Aorta (tissue), 5 donors: ENCODE measurements at regions not wholly inside any gene's neighbourhood (a gene's known extent, or its start where the extent isn't known, plus 50 kb on each side); places are given as distances from the start of the nearest gene placed in this dataset.

ENCODE experiments used
- ATAC-seq: fragments of 200-7000 bp; cut with Tn5 transposase; one replicate; pipeline ENCODE4 v1.9.1; 2022; ENCODE audit warnings: moderate library complexity; ENCODE audit not compliant: low FRiP score
- DNase-seq, 2 donors: peaks; one replicate each; pipeline ENCODE4 v3.0.0-alpha.2; 2020
- H3K27ac ChIP-seq, 2 donors: one replicate each; pipeline ENCODE4 v1.5.1; 2013; ENCODE audit warnings: low read length in 2 of 2, mild to moderate bottlenecking in 2 of 2, moderate library complexity in 2 of 2, control low read depth in 1 of 2, inconsistent platforms in 1 of 2, low read depth in 1 of 2
- H3K27me3 ChIP-seq, 2 donors: one replicate each; pipeline ENCODE4 v1.6.1; 2013; ENCODE audit warnings: control low read depth in 1 of 2, low read length in 1 of 2, mild to moderate bottlenecking in 1 of 2, moderate library complexity in 1 of 2; ENCODE audit not compliant: insufficient read depth in 2 of 2, control insufficient read depth in 1 of 2
- H3K36me3 ChIP-seq, 2 donors: one replicate each; pipeline ENCODE4 v1.6.1; 2013; ENCODE audit warnings: control low read depth in 1 of 2, low read length in 1 of 2, mild to moderate bottlenecking in 1 of 2; ENCODE audit not compliant: insufficient read depth in 2 of 2, control insufficient read depth in 1 of 2
- H3K4me1 ChIP-seq, 2 donors: one replicate each; pipeline ENCODE4 v1.6.1; 2013; ENCODE audit warnings: low read length in 2 of 2, control low read depth in 1 of 2, mild to moderate bottlenecking in 1 of 2, moderate library complexity in 1 of 2; ENCODE audit not compliant: insufficient read depth in 2 of 2, control insufficient read depth in 1 of 2
- H3K4me3 ChIP-seq, 2 donors: one replicate each; pipeline ENCODE4 v1.5.1; 2013; ENCODE audit warnings: low read length in 2 of 2, control low read depth in 1 of 2, mild to moderate bottlenecking in 1 of 2
- H3K9me3 ChIP-seq: one replicate; pipeline ENCODE4 v1.6.1; 2013; ENCODE audit warnings: mild to moderate bottlenecking, low read length; ENCODE audit not compliant: control insufficient read depth
- WGBS, 2 donors: extraction: QIAGEN DNeasy Blood & Tissue Kit; methylation state at CpG; one replicate each; pipeline ENCODE4 v1.1.7; 2013; 5-methylcytosine and 5-hydroxymethylcytosine counted together
- intact Hi-C, 2 donors: fragments of 100-400 bp; cut with DNase I; formaldehyde crosslinking; loops; one replicate each; pipeline versions ENCODE4 v1.14.2 to v1.15.0; 2022
- donor health status: healthy with polysubstance abuse.
- donor health status: Bipolar disorder and iron deficiency.
- donor health status: DM: no; HTN: no; CAD: no.
- donor health status: DM: no; HTN: no; CAD: no.
- donor health status: DM: yes; HTN: yes; CAD: no.

DNA sequence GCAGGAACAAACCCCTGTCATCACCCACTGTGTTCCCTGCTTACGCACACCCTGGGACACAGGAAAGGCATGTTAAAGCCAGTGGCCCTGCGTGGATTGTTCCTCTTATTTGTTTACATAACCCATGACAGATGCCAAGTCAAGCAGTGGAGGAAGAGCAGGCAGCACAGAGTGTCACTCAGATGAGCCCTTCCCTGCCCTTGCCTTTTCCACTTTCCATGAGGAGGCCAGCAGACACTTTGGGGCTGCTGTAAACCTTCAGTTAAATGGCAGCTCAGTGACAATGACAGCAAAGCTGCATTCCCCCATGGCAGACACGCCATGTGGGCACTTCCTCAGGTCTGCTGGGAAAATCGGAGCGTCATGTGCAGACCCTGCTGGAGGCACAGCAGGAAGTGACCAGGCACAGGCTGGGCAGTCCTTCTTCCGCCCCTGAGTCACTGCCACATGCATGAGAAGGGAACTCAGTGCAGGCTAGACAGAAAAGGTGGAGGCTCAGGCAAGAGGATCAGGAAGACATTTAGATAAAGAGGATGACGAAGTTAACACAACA, 216.8 kb upstream of the PIK3R1 start:
- Histone ChIP-seq H3K4me1 (no peaks in the 10 kb centered on the region), H3K27ac (no peak overlapping the region), H3K27me3 (peaks cover 0 to 1% of the 10 kb centered on the region in 2 donors), H3K9me3 (no peaks in the 10 kb centered on the region), H3K4me3 (no peak overlapping the region), H3K36me3 (no peaks in the 10 kb centered on the region)
- 66 to 71% methylated on average over 7 of the region's 7 CpGs for WGBS, 2 donors
- DNase-seq, result peak; percentile 85 to 90
- intact Hi-C loops, result no loop called here
- peak; percentile 79 for ATAC-seq

DNA sequence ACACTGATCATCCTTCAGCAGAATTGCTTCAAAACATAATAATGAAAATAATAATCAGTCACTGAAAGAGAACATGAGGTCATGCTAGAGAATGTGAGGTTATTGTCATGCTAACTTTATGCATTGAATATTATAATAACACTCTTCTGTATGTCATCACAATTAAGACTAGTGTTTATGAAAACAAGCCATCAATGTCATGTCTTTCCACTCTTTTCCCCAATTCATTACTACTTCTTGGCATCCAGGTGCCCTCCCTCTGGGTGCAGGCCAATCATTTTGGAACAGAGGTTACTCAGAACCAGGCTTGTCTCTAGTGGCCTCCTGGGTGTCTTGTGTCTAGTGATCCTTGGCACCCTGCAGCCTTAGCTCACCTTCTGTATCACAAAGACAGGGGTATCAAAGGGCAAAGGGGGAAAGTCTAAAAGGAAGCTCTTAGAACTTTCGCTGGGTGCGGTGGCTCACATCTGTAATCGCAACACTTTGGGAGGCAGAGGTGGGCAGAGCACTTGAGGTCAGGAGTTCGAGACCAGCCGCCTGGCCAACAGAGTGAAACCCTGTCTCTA, 217.6 kb upstream of the PIK3R1 start:
- ATAC-seq, result no peak

GRCh38 chr5:67997148-67997547, 218.4 kb upstream of the PIK3R1 start:
- Histone ChIP-seq H3K9me3 (no peaks in the 10 kb centered on the region), H3K27me3 (peaks cover 0 to 1% of the 10 kb centered on the region in 2 donors), H3K4me3 (no peak overlapping the region), H3K27ac (no peak overlapping the region), H3K36me3 (no peaks in the 10 kb centered on the region), H3K4me1 (peaks cover 2 to 3% of the 10 kb centered on the region in 2 donors)
- no peak for ATAC-seq
- intact Hi-C loops, result no loop called here
- no peak for DNase-seq
- 100% methylated on average over 1 of the region's 1 CpG for WGBS, 2 donors

More for the DNA sequence above, 217.6 kb upstream of the PIK3R1 start:
- DNase-seq, result no peak
- H3K27me3 ChIP-seq, result peaks cover 0 to 1% of the 10 kb centered on the region in 2 donors
- H3K9me3 ChIP-seq, result no peaks in the 10 kb centered on the region
- WGBS, 2 donors, result 96% methylated on average over 3 to 4 of the region's 5 CpGs
- no peak overlapping the region for H3K4me3 ChIP-seq
- no peaks in the 10 kb centered on the region for H3K4me1 ChIP-seq
- H3K27ac ChIP-seq, result no peak overlapping the region
- intact Hi-C loops, result no loop called here
- no peaks in the 10 kb centered on the region for H3K36me3 ChIP-seq

GRCh38 chr5:67996596-67996995, 219.0 kb upstream of the PIK3R1 start:
- H3K27ac ChIP-seq, result no peak overlapping the region
- WGBS, 2 donors, result 90% methylated on average over 10 of the region's 10 CpGs
- intact Hi-C loops, result no loop called here

GRCh38 chr5:67992923-67993322, 222.6 kb upstream of the PIK3R1 start:
- intact Hi-C loops, result no loop called here
- Histone ChIP-seq H3K9me3 (no peaks in the 10 kb centered on the region), H3K27me3 (peaks cover 0 to 1% of the 10 kb centered on the region in 2 donors), H3K36me3 (no peaks in the 10 kb centered on the region), H3K4me1 (peaks cover 2 to 3% of the 10 kb centered on the region in 2 donors), H3K4me3 (no peak overlapping the region), H3K27ac (no peak overlapping the region)
- peak; percentile 31 for ATAC-seq
- DNase-seq, result no peak
- 10 to 14% methylated on average over 3 of the region's 3 CpGs for WGBS, 2 donors

More at GRCh38 chr5:67996596-67996995, 219.0 kb upstream of the PIK3R1 start:
- Histone ChIP-seq H3K4me3 (no peak overlapping the region), H3K4me1 (peaks cover 2 to 3% of the 10 kb centered on the region in 2 donors), H3K27me3 (peaks cover 0 to 1% of the 10 kb centered on the region in 2 donors), H3K9me3 (no peaks in the 10 kb centered on the region), H3K36me3 (no peaks in the 10 kb centered on the region)
- ATAC-seq (no peak), DNase-seq (no peak)

DNA sequence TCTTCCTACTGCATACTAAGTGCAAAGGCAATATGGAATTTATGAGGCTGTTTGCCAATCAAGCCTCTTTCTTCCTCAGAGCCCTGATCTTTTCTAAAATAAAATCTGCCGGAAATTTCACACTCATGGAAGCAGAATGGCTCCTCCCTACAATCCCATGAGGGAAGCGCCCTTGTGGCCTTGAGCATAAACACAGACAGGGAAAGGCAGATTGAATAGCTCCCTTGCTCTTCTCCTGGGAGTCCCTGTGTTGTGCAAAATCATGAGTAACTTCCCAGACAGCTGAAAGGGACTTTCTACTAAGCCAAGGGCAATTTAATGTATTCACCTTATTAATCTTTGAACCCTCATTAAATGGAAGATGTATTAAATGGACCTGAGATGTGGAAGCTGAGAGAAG, 226.1 kb upstream of the PIK3R1 start:
- Histone ChIP-seq H3K27ac (no peak overlapping the region), H3K4me3 (no peak overlapping the region), H3K27me3 (no peaks in the 10 kb centered on the region), H3K36me3 (no peaks in the 10 kb centered on the region), H3K9me3 (no peaks in the 10 kb centered on the region), H3K4me1 (peaks cover 3 to 4% of the 10 kb centered on the region in 2 donors)
- DNase-seq (no peak), ATAC-seq (no peak)
- 82 to 91% methylated on average over 2 of the region's 2 CpGs for WGBS, 2 donors
- intact Hi-C loops, result no loop called here

DNA sequence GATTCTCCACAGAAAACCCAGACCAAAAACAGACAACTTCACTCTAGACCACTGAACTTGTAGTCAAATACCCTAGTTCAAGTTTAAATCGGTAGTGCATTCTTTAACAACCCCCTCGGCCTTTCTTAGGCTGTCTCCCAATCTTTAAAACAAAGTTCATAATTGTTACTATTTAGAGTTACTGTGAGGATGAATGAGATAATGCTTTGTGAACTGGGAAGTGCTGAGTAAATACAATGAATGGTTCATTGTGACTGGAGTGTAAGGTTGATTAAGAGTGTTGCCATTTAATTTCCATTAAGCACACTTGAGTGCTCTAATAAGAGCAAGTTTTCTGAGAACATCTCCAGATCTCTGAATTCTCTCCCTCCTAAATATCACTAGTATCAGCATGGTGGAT, 228.8 kb upstream of the PIK3R1 start:
- H3K4me3 ChIP-seq, result no peak overlapping the region
- H3K9me3 ChIP-seq, result no peaks in the 10 kb centered on the region
- DNase-seq (no peak), ATAC-seq (no peak)
- H3K4me1 ChIP-seq, result peaks cover 0 to 2% of the 10 kb centered on the region in 2 donors
- intact Hi-C loops, result no loop called here
- no peak overlapping the region for H3K27ac ChIP-seq
- H3K27me3 ChIP-seq, result no peaks in the 10 kb centered on the region
- H3K36me3 ChIP-seq, result no peaks in the 10 kb centered on the region
- WGBS, 2 donors, result 78% methylated on average over 2 of the region's 2 CpGs

DNA sequence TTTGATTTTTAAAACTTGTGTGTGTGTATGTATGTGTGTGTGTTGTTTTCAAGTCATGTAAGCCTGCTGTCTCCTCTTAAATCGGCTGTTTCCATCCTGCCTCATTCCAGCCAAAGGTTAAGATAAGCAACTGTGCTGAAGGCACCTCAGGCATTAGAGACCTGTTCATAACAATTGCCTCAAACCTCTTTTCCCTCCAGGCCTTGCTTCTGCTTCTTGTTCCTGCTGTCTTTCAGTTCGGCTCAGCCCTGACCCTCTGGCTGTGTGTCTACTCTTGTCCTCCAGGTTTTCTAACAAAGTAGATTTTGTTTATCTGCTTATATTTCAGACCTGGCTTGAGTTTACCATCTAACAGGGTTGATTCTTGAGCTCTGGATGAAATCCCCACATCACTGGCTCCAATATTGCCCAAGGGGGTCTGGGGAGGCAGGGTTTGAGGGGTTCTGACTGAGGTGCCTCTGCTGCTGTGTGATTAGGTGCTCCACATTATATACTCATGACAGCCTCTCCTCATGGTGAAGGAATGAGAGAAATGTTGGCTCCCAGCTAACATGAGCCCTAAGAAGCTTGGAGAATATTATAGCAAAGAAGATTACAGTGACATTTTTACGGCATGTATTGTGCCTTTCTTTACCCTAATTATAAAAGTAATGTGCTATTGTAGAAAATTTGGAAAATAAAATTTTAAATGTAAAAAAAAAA, 229.7 kb upstream of the PIK3R1 start:
- H3K36me3 ChIP-seq, result no peaks in the 10 kb centered on the region
- no peaks in the 10 kb centered on the region for H3K9me3 ChIP-seq
- ATAC-seq (no peak), DNase-seq (no peak)
- peaks cover 0 to 3% of the 10 kb centered on the region in 2 donors for H3K4me1 ChIP-seq
- intact Hi-C loops, result no loop called here
- WGBS, 2 donors, result 58 to 60% methylated on average over 3 of the region's 3 CpGs
- no peak overlapping the region for H3K4me3 ChIP-seq
- H3K27me3 ChIP-seq, result no peaks in the 10 kb centered on the region
- no peak overlapping the region for H3K27ac ChIP-seq

DNA sequence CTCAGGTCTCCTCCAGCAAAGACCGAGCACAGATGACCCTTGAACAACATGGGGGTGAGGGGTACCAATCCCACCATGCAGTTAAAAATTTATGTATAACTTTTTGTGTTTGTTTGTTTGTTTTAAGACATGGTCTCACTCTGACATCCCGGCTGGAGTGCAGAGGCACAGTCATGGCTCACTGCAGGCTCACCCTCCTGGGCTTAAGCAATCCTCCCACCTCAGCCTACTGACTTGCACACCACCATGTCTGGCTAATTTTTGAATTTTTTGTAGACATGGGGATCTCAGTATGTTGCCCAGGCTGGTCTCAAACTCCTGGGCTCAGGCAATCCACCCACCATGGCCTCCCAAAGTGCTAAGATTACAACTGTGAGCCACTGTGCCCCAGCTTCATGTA, 231.0 kb upstream of the PIK3R1 start:
- intact Hi-C loops, result no loop called here
- H3K36me3 ChIP-seq, result no peaks in the 10 kb centered on the region
- no peaks in the 10 kb centered on the region for H3K9me3 ChIP-seq
- no peak overlapping the region for H3K4me3 ChIP-seq
- no peaks in the 10 kb centered on the region for H3K27me3 ChIP-seq
- 95 to 98% methylated on average over 2 of the region's 2 CpGs for WGBS, 2 donors
- no peak overlapping the region for H3K27ac ChIP-seq
- DNase-seq, result no peak
- peaks cover 0 to 3% of the 10 kb centered on the region in 2 donors for H3K4me1 ChIP-seq
- no peak for ATAC-seq
